Neural cell (in vitro differentiated cells): ENCODE measurements at regions not wholly inside any gene's neighbourhood (a gene's known extent, or its start where the extent isn't known, plus 50 kb on each side); places are given as distances from the start of the nearest gene placed in this dataset.

Source experiments
- EP300 ChIP-seq: fragments of 450-650 bp; conservative IDR thresholded peaks from 2 replicates; pipeline ENCODE4 v1.6.1; 2014; ENCODE audit warnings: antibody characterized with exemption, mild to moderate bottlenecking, moderate library complexity; ENCODE audit not compliant: poor library complexity, severe bottlenecking
- EZH2 ChIP-seq: fragments of 200-600, 300-800 bp; shearing (Covaris generic), sonication (generic); IDR thresholded peaks from 2 replicates; pipeline ENCODE4 v1.6.1; 2014; ENCODE audit warnings: antibody characterized with exemption, low read length, borderline replicate concordance, mild to moderate bottlenecking; ENCODE audit not compliant: insufficient read depth, poor library complexity, severe bottlenecking
- MXI1 ChIP-seq: fragments of 450-650 bp; conservative IDR thresholded peaks from 2 replicates; pipeline ENCODE4 v1.6.1; 2014; ENCODE audit warnings: antibody characterized with exemption, mild to moderate bottlenecking; ENCODE audit not compliant: poor library complexity, severe bottlenecking
- POLR2AphosphoS5 ChIP-seq: IDR thresholded peaks from 2 replicates; pipeline ENCODE4 v1.6.1; 2012
- RAD21 ChIP-seq: fragments of 450-650 bp; conservative IDR thresholded peaks from 2 replicates; pipeline ENCODE4 v1.6.1; 2014; ENCODE audit warnings: antibody characterized with exemption, mild to moderate bottlenecking, moderate library complexity
- REST ChIP-seq: IDR thresholded peaks from 2 replicates; pipeline ENCODE4 v1.6.1; 2012; ENCODE audit warnings: borderline replicate concordance
- SMC3 ChIP-seq: fragments of 450-650 bp; conservative IDR thresholded peaks from 2 replicates; pipeline ENCODE4 v1.6.1; 2014; ENCODE audit warnings: antibody characterized with exemption, mild to moderate bottlenecking, moderate library complexity; ENCODE audit not compliant: poor library complexity
- TAF1 ChIP-seq: IDR thresholded peaks from 2 replicates; pipeline ENCODE4 v1.6.1; 2012; ENCODE audit warnings: low read depth
- TF ChIP-seq, protein P1 (sequence below): fragments of 450-650 bp; IDR thresholded peaks from 2 replicates; pipeline ENCODE4 v1.5.1; 2014; ENCODE audit warnings: antibody characterized with exemption, mild to moderate bottlenecking, moderate library complexity; ENCODE audit not compliant: poor library complexity, severe bottlenecking

DNA sequence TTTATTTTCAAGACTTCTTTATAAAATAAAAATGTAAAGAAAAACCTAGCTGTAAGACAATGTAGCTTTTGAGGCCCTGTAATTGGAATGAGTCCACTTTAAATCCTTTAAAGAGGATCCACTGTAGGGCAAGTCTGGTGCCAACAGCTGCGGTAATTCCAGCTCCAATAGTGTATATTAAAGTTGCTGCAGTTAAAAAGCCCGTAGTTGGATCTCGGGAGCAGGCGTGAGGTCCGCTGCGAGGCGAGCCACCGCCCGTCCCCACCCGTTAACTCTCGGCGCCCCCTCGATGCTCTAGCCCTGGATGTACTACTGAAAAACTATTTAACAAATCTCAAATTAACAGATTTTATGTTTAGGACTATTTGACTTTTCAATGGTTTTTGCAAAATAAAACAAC lies 414.7 kb upstream of the SEMA3C start:
- TF ChIP-seq EZH2 (no peak), RAD21 (no peak), REST (no peak), POLR2AphosphoS5 (no peak), MXI1 (no peak), TAF1 (no peak), SMC3 (no peak), EP300 (no peak)
- TF ChIP-seq, protein P1, sequence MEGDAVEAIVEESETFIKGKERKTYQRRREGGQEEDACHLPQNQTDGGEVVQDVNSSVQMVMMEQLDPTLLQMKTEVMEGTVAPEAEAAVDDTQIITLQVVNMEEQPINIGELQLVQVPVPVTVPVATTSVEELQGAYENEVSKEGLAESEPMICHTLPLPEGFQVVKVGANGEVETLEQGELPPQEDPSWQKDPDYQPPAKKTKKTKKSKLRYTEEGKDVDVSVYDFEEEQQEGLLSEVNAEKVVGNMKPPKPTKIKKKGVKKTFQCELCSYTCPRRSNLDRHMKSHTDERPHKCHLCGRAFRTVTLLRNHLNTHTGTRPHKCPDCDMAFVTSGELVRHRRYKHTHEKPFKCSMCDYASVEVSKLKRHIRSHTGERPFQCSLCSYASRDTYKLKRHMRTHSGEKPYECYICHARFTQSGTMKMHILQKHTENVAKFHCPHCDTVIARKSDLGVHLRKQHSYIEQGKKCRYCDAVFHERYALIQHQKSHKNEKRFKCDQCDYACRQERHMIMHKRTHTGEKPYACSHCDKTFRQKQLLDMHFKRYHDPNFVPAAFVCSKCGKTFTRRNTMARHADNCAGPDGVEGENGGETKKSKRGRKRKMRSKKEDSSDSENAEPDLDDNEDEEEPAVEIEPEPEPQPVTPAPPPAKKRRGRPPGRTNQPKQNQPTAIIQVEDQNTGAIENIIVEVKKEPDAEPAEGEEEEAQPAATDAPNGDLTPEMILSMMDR: no peak
